ENCODE measurements at regions not wholly inside any gene's neighbourhood (a gene's known extent, or its start where the extent isn't known, plus 50 kb on each side); places are given as distances from the start of the nearest gene placed in this dataset.
"Not testable (repeated sequence)": the region's sequence is repeated elsewhere in the genome, so short reads cannot be mapped to it uniquely, and the experiment has no call there.

DNA sequence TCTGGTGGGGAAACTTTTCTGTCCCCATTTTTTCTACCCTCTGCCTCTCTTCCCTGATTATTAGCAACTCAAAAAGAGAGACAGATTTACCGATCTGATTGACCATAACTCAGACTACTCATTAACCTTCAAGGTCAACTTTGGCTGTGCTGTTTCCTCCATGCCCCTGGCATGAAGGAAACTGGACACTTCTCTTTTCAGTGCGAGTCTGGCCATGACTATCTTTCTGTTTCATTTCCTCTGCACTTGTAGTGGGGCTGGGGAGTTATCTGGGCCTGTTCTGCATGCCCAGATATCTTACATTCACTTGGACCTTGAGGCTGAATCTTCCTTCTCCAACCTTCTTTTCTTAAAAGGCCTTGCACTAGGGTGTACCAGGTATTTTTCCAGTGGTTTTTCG lies 76.9 kb upstream of the SLCO2A1 start:
- Histone ChIP-seq H3K36me3 (no peaks in the 10 kb centered on the region), H3K27me3 (no peaks in the 10 kb centered on the region), H3K4me1 (no peaks in the 10 kb centered on the region), H3K27ac (no peak overlapping the region), H3K4me3 (no peak overlapping the region), H3K9me3 (replicated peaks) (no peaks in the 10 kb centered on the region)
- DNase-seq = no peak

- no peaks in the 10 kb centered on the region for H3K27me3 ChIP-seq
- no peaks in the 10 kb centered on the region for H3K4me1 ChIP-seq
- no peak overlapping the region for H3K4me3 ChIP-seq
- no peaks in the 10 kb centered on the region for H3K36me3 ChIP-seq
- H3K9me3 ChIP-seq (replicated peaks) = no peaks in the 10 kb centered on the region
- no peak overlapping the region for H3K27ac ChIP-seq
- no peak for DNase-seq
These were observed 76.3 kb upstream of the SLCO2A1 start for GRCh38 chr3:134105876-134106556.

DNA sequence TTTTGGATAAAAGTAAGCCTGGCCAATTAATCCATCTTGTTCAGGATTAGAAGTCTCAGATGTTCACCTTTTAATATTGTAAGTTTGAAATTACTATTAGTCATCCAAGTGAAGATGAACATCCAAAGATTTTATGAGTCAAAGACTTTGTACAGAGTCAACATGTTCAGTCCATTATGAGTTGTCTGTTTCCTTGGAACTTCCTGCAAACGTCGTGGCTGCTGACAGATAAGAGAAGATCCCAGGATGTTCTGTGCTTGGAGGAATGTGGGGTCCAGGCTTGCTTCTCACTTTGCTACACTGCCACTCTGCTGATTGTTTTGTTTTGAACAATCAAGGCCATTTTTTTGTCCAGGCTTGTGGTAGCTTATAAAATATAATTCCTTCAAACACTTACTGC lies 74.3 kb upstream of the SLCO2A1 start:
- no peak for DNase-seq

DNA sequence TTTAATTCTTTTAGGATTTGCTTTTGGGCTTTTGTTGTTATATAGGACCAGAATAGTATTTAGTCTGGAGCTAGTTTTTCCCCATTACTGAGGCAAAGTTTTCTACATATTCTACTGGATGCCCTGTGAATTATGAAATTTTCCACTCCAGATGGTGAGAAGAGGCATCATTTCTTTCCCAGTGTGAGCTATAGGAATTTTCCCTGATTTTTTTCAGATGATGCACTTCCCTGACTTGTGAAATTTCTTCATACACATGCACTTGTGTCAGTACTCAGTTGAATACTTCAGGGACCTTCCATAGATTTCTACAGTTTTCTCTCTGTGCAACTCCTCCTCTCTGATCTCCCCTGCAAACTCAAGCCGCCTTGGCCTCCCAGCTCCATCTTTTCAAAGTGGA lies 73.7 kb upstream of the SLCO2A1 start:
- no peak overlapping the region for H3K4me3 ChIP-seq
- H3K27ac ChIP-seq = no peak overlapping the region
- H3K27me3 ChIP-seq = no peaks in the 10 kb centered on the region
- no peaks in the 10 kb centered on the region for H3K36me3 ChIP-seq
- no peaks in the 10 kb centered on the region for H3K4me1 ChIP-seq
- no peak for DNase-seq
- no peaks in the 10 kb centered on the region for H3K9me3 ChIP-seq (replicated peaks)

More for the DNA sequence above, 74.3 kb upstream of the SLCO2A1 start:
- Histone ChIP-seq H3K4me3 (no peak overlapping the region), H3K9me3 (replicated peaks) (no peaks in the 10 kb centered on the region), H3K4me1 (no peaks in the 10 kb centered on the region), H3K27me3 (no peaks in the 10 kb centered on the region), H3K36me3 (no peaks in the 10 kb centered on the region), H3K27ac (no peak overlapping the region)

DNA sequence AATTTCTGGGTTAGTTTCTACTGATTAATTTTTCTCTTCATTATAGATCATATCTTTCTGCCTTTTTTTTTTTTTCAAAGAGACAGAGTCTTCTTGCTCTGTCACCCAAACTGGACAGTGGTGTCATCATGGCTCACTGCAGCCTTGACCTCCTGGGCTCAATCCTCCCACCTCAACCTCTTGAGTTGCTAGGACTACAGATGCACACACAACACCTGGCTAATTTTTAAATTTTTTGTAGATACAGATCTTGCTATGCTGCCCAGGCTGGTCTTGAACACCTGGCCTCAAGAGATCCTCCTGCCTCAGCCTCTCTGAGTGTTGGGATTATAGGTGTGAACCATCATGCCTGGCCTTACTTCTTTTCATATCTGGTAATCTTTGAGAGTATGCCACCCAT lies 73.3 kb upstream of the SLCO2A1 start:
- Histone ChIP-seq H3K27ac (no peak overlapping the region), H3K4me1 (no peaks in the 10 kb centered on the region), H3K9me3 (replicated peaks) (peaks cover under 1% of the 10 kb centered on the region; the same call in 1 of the 2 replicates), H3K4me3 (no peak overlapping the region), H3K27me3 (no peaks in the 10 kb centered on the region), H3K36me3 (no peaks in the 10 kb centered on the region)
- no peak for DNase-seq

- not testable (repeated sequence) for H3K9me3 ChIP-seq (replicated peaks); H3K27me3 ChIP-seq; H3K36me3 ChIP-seq; H3K27ac ChIP-seq; H3K4me3 ChIP-seq
- DNase-seq = peak in 1 of 2 experiments; percentile 16
- H3K4me1 ChIP-seq = peaks cover 11% of the 10 kb centered on the region; the same call in 1 of the 2 replicates
These were observed 66.5 kb upstream of the SLCO2A1 start for GRCh38 chr3:134096214-134096613.

- no peak overlapping the region for H3K4me3 ChIP-seq
- H3K36me3 ChIP-seq = no peaks in the 10 kb centered on the region
- H3K27ac ChIP-seq = no peak overlapping the region
- DNase-seq = no peak
- H3K4me1 ChIP-seq = peaks cover 11% of the 10 kb centered on the region; the same call in 1 of the 2 replicates
- H3K27me3 ChIP-seq = no peaks in the 10 kb centered on the region
- peaks cover 9% of the 10 kb centered on the region; the same call in 1 of the 2 replicates for H3K9me3 ChIP-seq (replicated peaks)
These were observed 65.3 kb upstream of the SLCO2A1 start for GRCh38 chr3:134095005-134095404.

DNA sequence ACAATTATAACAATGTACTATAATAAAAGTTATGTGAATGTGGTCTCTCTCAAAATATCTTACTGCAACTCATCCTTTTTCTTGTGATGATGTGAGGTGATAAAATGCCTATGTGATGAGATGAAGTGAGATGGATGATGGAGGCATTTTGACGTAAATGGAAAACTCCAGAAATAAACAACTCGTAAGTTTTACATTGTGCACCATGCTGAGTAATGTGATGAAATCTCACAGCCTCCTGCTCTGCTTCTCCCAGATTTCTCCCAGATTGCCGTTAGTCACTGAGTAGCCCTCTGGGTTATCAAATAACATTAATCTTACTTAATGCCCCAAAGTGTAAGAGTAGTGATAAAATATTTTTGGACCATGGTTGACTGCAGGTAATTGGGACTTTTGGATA lies 64.8 kb upstream of the SLCO2A1 start:
- Histone ChIP-seq H3K9me3 (replicated peaks) (peaks cover 9% of the 10 kb centered on the region; the same call in 1 of the 2 replicates), H3K36me3 (no peaks in the 10 kb centered on the region), H3K27ac (no peak overlapping the region), H3K27me3 (no peaks in the 10 kb centered on the region), H3K4me1 (peaks cover 11% of the 10 kb centered on the region; the same call in 1 of the 2 replicates), H3K4me3 (no peak overlapping the region)
- no peak for DNase-seq

GRCh38 chr3:134093956-134094355 lies 64.2 kb upstream of the SLCO2A1 start:
- Histone ChIP-seq H3K36me3 (no peaks in the 10 kb centered on the region), H3K27me3 (no peaks in the 10 kb centered on the region), H3K4me3 (no peak overlapping the region), H3K4me1 (peaks cover 11% of the 10 kb centered on the region; the same call in 1 of the 2 replicates), H3K27ac (no peak overlapping the region), H3K9me3 (replicated peaks) (peaks cover 9% of the 10 kb centered on the region; the same call in 1 of the 2 replicates)
- DNase-seq = no peak

DNA sequence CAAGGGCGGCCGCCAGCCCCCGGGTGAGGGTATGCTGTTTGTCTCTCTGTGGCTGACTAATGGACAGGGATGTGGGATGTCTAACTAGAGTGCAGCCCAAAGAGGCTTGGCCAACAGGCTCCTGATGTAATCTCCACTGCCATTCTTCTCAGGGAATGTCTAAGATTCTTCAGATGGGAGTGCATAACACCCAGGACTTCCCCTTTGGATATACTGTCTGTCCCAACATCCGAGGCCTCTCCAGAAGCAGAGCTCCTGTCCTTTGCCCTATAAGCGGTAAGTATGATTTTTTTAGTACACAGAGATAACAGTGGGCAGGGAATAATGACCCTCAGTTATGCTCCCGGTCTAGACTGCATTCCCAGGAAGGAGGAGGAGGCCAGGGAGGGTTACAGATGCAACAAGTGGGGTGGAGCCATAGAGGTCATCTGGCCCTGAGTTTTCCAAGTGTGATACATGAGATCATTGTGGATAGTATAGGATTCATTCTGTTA lies 62.5 kb upstream of the SLCO2A1 start:
- Histone ChIP-seq H3K27me3 (no peaks in the 10 kb centered on the region), H3K9me3 (replicated peaks) (peaks cover 4% of the 10 kb centered on the region; the same call in 1 of the 2 replicates), H3K4me1 (peaks cover 11% of the 10 kb centered on the region; the same call in 1 of the 2 replicates), H3K36me3 (no peaks in the 10 kb centered on the region), H3K4me3 (no peak overlapping the region), H3K27ac (no peak overlapping the region)
- DNase-seq = no peak

DNA sequence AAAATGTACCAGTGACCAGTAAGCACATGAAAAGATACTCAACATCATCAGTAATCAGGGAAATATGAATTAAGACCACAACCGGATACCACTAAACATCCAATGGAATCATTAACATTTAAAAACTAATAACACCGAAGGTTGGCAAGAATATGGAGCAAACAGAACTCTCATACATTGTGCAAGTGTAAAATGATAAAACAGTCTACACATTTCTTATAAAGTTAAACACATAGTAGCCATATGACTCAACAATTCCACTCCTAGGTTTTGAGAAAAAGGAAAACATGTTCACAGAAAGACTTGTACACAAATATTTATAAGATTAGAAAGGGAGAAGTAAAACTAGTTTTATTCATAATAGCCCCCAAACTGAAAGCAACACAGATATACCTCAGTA lies 60.3 kb upstream of the SLCO2A1 start:
- H3K27me3 ChIP-seq = no peaks in the 10 kb centered on the region
- DNase-seq = no peak
- H3K27ac ChIP-seq = no peak overlapping the region
- H3K36me3 ChIP-seq = no peaks in the 10 kb centered on the region
- no peak overlapping the region for H3K4me3 ChIP-seq
- H3K9me3 ChIP-seq (replicated peaks) = 0 out of 2 replicates have a peak, but pooled peaks cover 3% of the 10 kb centered on the region
- H3K4me1 ChIP-seq = no peaks in the 10 kb centered on the region

DNA sequence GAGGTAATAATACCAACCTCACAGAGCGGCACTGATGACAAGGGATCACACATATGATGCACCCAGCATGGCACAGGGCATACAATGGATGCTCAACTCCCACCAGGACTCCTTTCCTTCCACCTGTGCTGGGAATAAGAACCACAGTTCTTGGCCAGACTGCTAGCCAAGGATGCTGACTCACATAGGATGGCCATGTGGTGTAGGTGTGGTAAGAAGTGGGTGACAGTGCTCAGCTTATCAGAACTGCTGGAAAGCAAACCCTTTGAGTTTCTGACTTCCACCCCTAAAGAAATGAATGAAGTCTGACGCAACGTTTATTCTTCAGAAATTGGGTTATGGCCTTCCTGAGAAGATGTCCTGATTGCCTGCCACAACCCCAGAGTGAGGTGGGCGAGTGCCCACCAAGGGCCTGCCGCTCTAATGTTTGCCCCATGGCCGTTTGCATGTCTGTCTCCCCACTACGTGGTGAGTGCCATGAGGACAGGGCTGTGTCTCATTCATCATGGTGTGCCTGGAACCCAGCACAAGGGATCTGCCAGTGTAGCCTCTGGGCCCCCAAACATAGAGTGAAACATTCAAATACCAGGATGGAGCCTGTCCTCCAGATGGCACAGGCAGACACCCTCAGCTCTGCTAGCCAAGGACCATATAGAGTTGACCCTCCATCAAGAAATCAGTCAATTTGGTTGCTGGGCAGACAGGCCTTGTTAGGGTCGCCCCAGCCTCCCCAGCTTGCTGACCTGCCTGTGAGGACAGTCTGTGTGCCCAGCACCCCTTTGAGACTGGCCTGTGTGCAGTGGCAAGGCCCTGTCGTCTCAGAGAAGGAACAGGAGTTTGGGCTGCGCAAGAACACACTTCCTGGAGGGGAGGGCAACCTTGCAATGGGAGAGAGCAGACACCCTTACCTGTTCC lies 57.6 kb upstream of the SLCO2A1 start:
- no peaks in the 10 kb centered on the region for H3K36me3 ChIP-seq
- no peaks in the 10 kb centered on the region for H3K4me1 ChIP-seq
- H3K4me3 ChIP-seq = no peak overlapping the region
- no peaks in the 10 kb centered on the region for H3K27me3 ChIP-seq
- 0 out of 2 replicates have a peak, but pooled peaks cover 3% of the 10 kb centered on the region for H3K9me3 ChIP-seq (replicated peaks)
- no peak for DNase-seq
- H3K27ac ChIP-seq = no peak overlapping the region

DNA sequence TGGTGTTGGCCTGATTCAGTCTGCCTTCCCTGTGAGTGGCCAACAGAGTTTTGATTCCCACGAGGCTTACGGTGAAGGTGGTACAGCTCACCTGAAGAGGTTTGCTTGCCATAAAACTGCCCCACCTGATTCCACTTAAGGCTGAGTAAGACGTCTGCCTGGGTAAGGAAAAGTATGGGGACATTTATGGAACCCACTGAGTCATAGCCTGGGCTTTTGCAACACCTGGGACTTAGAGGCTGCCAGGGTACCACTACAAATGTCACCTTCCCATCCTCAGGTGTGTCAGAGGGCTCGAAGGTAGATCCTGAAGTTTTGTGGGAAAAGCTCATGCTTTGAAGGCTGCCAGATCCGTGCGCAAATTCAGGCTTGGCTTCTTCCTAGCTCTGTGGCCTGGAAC lies 56.9 kb upstream of the SLCO2A1 start:
- Histone ChIP-seq H3K27me3 (no peaks in the 10 kb centered on the region), H3K4me3 (no peak overlapping the region), H3K9me3 (replicated peaks) (0 out of 2 replicates have a peak, but pooled peaks cover 3% of the 10 kb centered on the region), H3K27ac (no peak overlapping the region), H3K4me1 (no peaks in the 10 kb centered on the region), H3K36me3 (no peaks in the 10 kb centered on the region)
- DNase-seq = no peak

DNA sequence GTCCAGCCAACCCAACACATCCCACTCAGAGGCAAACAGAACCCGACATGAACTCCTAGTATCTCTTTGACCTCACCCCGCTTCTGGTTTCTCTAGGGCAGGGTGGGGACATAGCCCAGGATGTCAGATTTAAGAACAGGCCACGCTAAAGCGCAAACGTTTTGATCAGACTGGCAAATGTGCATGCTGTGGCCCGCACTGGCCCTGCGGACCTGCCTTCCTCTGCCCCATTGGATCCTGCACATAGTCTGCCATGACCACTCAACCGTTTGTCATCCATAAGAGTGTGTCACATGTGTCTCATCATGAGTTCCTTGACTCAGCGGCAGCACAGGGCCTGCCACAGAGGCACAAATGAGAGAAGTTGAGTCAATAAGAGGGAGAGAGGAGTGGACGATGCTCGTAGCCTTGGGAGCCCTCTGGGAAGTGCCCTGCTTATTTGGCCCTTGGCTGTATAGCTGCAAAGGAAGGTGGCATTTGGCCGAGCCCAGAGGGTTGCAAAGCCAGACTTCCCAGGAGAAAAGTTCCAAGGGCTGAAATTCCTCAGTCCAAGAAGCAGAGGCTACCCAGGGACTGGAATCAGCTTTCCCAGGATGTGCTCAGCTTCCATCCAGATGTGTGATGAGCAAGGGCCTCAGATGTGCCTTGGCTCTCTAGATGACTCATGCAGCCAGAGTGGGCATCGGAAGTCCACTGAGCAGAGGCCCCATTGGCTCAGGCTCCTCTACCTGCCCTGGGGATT lies 55.5 kb upstream of the SLCO2A1 start:
- Histone ChIP-seq H3K27ac (no peak overlapping the region), H3K4me1 (no peaks in the 10 kb centered on the region), H3K36me3 (no peaks in the 10 kb centered on the region), H3K9me3 (replicated peaks) (0 out of 2 replicates have a peak, but pooled peaks cover 3% of the 10 kb centered on the region), H3K4me3 (no peak overlapping the region), H3K27me3 (no peaks in the 10 kb centered on the region)
- no peak for DNase-seq
